Fibroblast of lung (primary cell): ENCODE measurements at regions not wholly inside any gene's neighbourhood (a gene's known extent, or its start where the extent isn't known, plus 50 kb on each side); places are given as distances from the start of the nearest gene placed in this dataset.

ENCODE experiments used
- DNase-seq, 2 donors: peaks; one replicate each; pipeline versions ENCODE4 v3.0.0 to v3.0.0-alpha.2; 2010; ENCODE audit warnings: low read depth in 2 of 2
- H2AFZ ChIP-seq: 2 replicates; pipeline ENCODE4 v1.5.1; 2012; ENCODE audit warnings: low read length, control low read depth, inconsistent platforms
- H3K27ac ChIP-seq: 2 replicates; pipeline ENCODE4 v1.5.1; 2011; ENCODE audit warnings: low read length, control low read depth; ENCODE audit not compliant: insufficient read depth
- H3K27me3 ChIP-seq: 2 replicates; pipeline ENCODE4 v1.5.1; 2011; ENCODE audit warnings: mild to moderate bottlenecking, low read length; ENCODE audit not compliant: control insufficient read depth, insufficient read depth
- H3K36me3 ChIP-seq: 2 replicates; pipeline ENCODE4 v1.5.1; 2011; ENCODE audit warnings: low read length; ENCODE audit not compliant: control insufficient read depth, insufficient read depth
- H3K4me1 ChIP-seq: 2 replicates; pipeline ENCODE4 v1.5.1; 2011; ENCODE audit warnings: low read length; ENCODE audit not compliant: control insufficient read depth, insufficient read depth; ENCODE audit errors: extremely low read depth
- H3K4me2 ChIP-seq: 2 replicates; pipeline ENCODE4 v1.5.1; 2011; ENCODE audit warnings: low read length, control low read depth; ENCODE audit not compliant: insufficient read depth; ENCODE audit errors: extremely low read depth
- H3K4me3 ChIP-seq, 4 experiments: fragments of 200-600 bp in 1 of 4; sonication (generic) in 1 of 4; replicated peaks in 1 of 4; 2 replicates each; pipeline ENCODE4 v1.5.1; 2011 to 2016; ENCODE audit warnings: low read length in 4 of 4, low read depth in 3 of 4, mild to moderate bottlenecking in 3 of 4, control low read depth in 2 of 4, inconsistent platforms in 1 of 4, mixed read lengths in 1 of 4; ENCODE audit not compliant: insufficient read depth in 1 of 4; ENCODE audit errors: control extremely low read depth in 1 of 4
- H3K79me2 ChIP-seq: 2 replicates; pipeline ENCODE4 v1.5.1; 2012; ENCODE audit warnings: mild to moderate bottlenecking, low read length, inconsistent platforms; ENCODE audit not compliant: control insufficient read depth, insufficient read depth
- H3K9ac ChIP-seq: 2 replicates; pipeline ENCODE4 v1.5.1; 2011; ENCODE audit warnings: mild to moderate bottlenecking, low read length, control low read depth; ENCODE audit not compliant: insufficient read depth
- H3K9me3 ChIP-seq: 2 replicates; pipeline ENCODE4 v1.5.1; 2012; ENCODE audit warnings: low read depth, low read length; ENCODE audit not compliant: control insufficient read depth, insufficient read depth
- H4K20me1 ChIP-seq: 2 replicates; pipeline ENCODE4 v1.5.1; 2011; ENCODE audit warnings: low read length; ENCODE audit not compliant: control insufficient read depth, insufficient read depth; ENCODE audit errors: extremely low read depth
- EZH2 ChIP-seq: IDR thresholded peaks from 2 replicates; pipeline ENCODE4 v1.5.1; 2012; ENCODE audit warnings: low read length, control low read depth, mild to moderate bottlenecking; ENCODE audit errors: missing control alignments
- TF ChIP-seq, protein P1 (sequence below), 2 donors: IDR thresholded peaks in 1 of 2; conservative IDR thresholded peaks in 1 of 2; 1 replicate in 1 of 2; 2 replicates in 1 of 2; pipeline ENCODE4 v1.5.1; 2011 to 2012; ENCODE audit warnings: low read length in 2 of 2, control low read depth in 1 of 2, inconsistent platforms in 1 of 2, low read depth in 1 of 2, mild to moderate bottlenecking in 1 of 2

GRCh38 chr1:222955964-222956363, 141.1 kb downstream of the DISP1 start:
- H2AFZ ChIP-seq: no peak overlapping the region
- H3K4me3 ChIP-seq: no peak overlapping the region
- DNase-seq: no peak
- H3K27me3 ChIP-seq: no peaks in the 10 kb centered on the region
- H3K4me2 ChIP-seq: no peak overlapping the region
- no peaks in the 10 kb centered on the region for H3K36me3 ChIP-seq
- H3K79me2 ChIP-seq: no peaks in the 10 kb centered on the region
- no peaks in the 10 kb centered on the region for H3K9me3 ChIP-seq
- H4K20me1 ChIP-seq: no peaks in the 10 kb centered on the region
- H3K4me1 ChIP-seq: no peaks in the 10 kb centered on the region
- H3K9ac ChIP-seq: no peak overlapping the region
- TF ChIP-seq, protein P1, sequence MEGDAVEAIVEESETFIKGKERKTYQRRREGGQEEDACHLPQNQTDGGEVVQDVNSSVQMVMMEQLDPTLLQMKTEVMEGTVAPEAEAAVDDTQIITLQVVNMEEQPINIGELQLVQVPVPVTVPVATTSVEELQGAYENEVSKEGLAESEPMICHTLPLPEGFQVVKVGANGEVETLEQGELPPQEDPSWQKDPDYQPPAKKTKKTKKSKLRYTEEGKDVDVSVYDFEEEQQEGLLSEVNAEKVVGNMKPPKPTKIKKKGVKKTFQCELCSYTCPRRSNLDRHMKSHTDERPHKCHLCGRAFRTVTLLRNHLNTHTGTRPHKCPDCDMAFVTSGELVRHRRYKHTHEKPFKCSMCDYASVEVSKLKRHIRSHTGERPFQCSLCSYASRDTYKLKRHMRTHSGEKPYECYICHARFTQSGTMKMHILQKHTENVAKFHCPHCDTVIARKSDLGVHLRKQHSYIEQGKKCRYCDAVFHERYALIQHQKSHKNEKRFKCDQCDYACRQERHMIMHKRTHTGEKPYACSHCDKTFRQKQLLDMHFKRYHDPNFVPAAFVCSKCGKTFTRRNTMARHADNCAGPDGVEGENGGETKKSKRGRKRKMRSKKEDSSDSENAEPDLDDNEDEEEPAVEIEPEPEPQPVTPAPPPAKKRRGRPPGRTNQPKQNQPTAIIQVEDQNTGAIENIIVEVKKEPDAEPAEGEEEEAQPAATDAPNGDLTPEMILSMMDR (conservative IDR thresholded peaks at IDR 0.05 in 1 of 2, IDR thresholded peaks at IDR 0.05 in 1 of 2; ENCODE audit: low read depth in 1 of 2, low read length in 2 of 2): no peak
- TF ChIP-seq EZH2: no peak
- no peak overlapping the region for H3K27ac ChIP-seq

GRCh38 chr1:222956601-222957000, 141.8 kb downstream of the DISP1 start:
- TF ChIP-seq EZH2: no peak
- TF ChIP-seq, protein P1 (conservative IDR thresholded peaks at IDR 0.05 in 1 of 2, IDR thresholded peaks at IDR 0.05 in 1 of 2; ENCODE audit: low read depth in 1 of 2, low read length in 2 of 2): no peak
- H3K4me2 ChIP-seq: no peak overlapping the region
- no peaks in the 10 kb centered on the region for H3K4me1 ChIP-seq

GRCh38 chr1:222967466-222968240, 152.8 kb downstream of the DISP1 start:
- Histone ChIP-seq H3K27ac (no peak overlapping the region), H3K9ac (no peak overlapping the region), H3K4me3 (no peak overlapping the region), H3K27me3 (no peaks in the 10 kb centered on the region), H2AFZ (no peak overlapping the region), H3K9me3 (no peaks in the 10 kb centered on the region), H3K36me3 (no peaks in the 10 kb centered on the region), H3K79me2 (no peaks in the 10 kb centered on the region), H3K4me1 (no peaks in the 10 kb centered on the region), H4K20me1 (no peaks in the 10 kb centered on the region), H3K4me2 (no peak overlapping the region)
- TF ChIP-seq, protein P1 (conservative IDR thresholded peaks at IDR 0.05 in 1 of 2, IDR thresholded peaks at IDR 0.05 in 1 of 2; ENCODE audit: low read depth in 1 of 2, low read length in 2 of 2): no peak
- no peak for TF ChIP-seq EZH2
- no peak for DNase-seq

More at GRCh38 chr1:222956601-222957000, 141.8 kb downstream of the DISP1 start:
- Histone ChIP-seq H3K9ac (no peak overlapping the region), H3K4me3 (no peak overlapping the region), H4K20me1 (no peaks in the 10 kb centered on the region), H3K27me3 (no peaks in the 10 kb centered on the region), H3K9me3 (no peaks in the 10 kb centered on the region), H2AFZ (no peak overlapping the region), H3K36me3 (no peaks in the 10 kb centered on the region), H3K27ac (no peak overlapping the region), H3K79me2 (no peaks in the 10 kb centered on the region)
- no peak for DNase-seq
